SK-N-SH treated with all-trans-retinoic acid at 6 μM for 48 hours (cell line): ENCODE measurements at regions not wholly inside any gene's neighbourhood (a gene's known extent, or its start where the extent isn't known, plus 50 kb on each side); places are given as distances from the start of the nearest gene placed in this dataset.

ENCODE experiments used
- TCF4 ChIP-seq: fragments of 250-450 bp; sonication (Bioruptor Pico); IDR thresholded peaks from 2 replicates; pipeline ENCODE4 v1.8.0; 2021; ENCODE audit warnings: mild to moderate bottlenecking, moderate library complexity, borderline replicate concordance
- ZFP30 ChIP-seq: fragments of 450-650 bp; formaldehyde crosslinking; IDR thresholded peaks from 2 replicates; pipeline ENCODE4 v1.5.0; 2022; ENCODE audit warnings: mild to moderate bottlenecking, moderate library complexity
- ZNF565 ChIP-seq: fragments of 450-650 bp; formaldehyde crosslinking; conservative IDR thresholded peaks from 2 replicates; pipeline ENCODE4 v1.5.0; 2020; ENCODE audit warnings: low read depth, mild to moderate bottlenecking, moderate library complexity
- ZNF8 ChIP-seq: fragments of 450-650 bp; formaldehyde crosslinking; IDR thresholded peaks from 2 replicates; pipeline ENCODE4 v1.5.0; 2020; ENCODE audit warnings: mild to moderate bottlenecking, moderate library complexity
- TF ChIP-seq, protein P1 (sequence below): fragments of 250-450 bp; sonication (Bioruptor Pico); IDR thresholded peaks from 2 replicates; pipeline ENCODE4 v1.8.0; 2020; ENCODE audit warnings: mild to moderate bottlenecking, moderate library complexity, borderline replicate concordance

DNA sequence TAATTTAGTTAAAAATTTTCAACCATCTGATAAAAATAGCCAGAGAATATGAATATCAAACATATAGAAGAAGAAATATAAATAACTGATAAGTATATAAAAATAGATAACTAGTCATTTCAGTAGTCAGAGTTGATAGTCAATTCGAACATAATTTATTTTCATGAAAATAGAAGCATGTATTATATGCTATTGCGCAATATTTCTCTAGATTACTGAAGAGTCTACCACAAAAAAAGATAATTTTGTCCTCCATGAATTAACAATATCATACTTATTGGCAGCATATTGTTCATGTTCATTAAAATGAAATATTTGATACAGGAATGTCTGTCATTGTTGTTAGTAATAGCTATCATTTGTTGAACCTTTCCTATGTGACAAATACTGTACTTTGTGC is 376.2 kb upstream of the TOM1L1 start:
- no peak for TF ChIP-seq ZFP30 (CRISPR knock-in tag)
- TF ChIP-seq, protein P1, sequence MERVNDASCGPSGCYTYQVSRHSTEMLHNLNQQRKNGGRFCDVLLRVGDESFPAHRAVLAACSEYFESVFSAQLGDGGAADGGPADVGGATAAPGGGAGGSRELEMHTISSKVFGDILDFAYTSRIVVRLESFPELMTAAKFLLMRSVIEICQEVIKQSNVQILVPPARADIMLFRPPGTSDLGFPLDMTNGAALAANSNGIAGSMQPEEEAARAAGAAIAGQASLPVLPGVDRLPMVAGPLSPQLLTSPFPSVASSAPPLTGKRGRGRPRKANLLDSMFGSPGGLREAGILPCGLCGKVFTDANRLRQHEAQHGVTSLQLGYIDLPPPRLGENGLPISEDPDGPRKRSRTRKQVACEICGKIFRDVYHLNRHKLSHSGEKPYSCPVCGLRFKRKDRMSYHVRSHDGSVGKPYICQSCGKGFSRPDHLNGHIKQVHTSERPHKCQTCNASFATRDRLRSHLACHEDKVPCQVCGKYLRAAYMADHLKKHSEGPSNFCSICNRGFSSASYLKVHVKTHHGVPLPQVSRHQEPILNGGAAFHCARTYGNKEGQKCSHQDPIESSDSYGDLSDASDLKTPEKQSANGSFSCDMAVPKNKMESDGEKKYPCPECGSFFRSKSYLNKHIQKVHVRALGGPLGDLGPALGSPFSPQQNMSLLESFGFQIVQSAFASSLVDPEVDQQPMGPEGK (CRISPR knock-in tag), result no peak
- no peak for TF ChIP-seq TCF4 (CRISPR knock-in tag)
- no peak for TF ChIP-seq ZNF565 (CRISPR knock-in tag)
- TF ChIP-seq ZNF8 (CRISPR knock-in tag), result no peak
